ENCODE measurements at regions not wholly inside any gene's neighbourhood (a gene's known extent, or its start where the extent isn't known, plus 50 kb on each side); places are given as distances from the start of the nearest gene placed in this dataset.

GRCh38 chr4:13054420-13054970 lies 429.6 kb downstream of the RAB28 start (continued):
- TF ChIP-seq SIRT6 (IDR thresholded peaks at IDR 0.05; ENCODE audit: low read length) (no peak), CTBP2 (IDR thresholded peaks at IDR 0.05; ENCODE audit: borderline replicate concordance, insufficient read depth, insufficient read length, low read length) (no peak), YY1 (IDR thresholded peaks at IDR 0.05; ENCODE audit: low read depth, low read length) (no peak), POU5F1 (IDR thresholded peaks at IDR 0.05; ENCODE audit: low read depth, low read length) (no peak), RAD21 (IDR thresholded peaks at IDR 0.05 in 1 of 2, conservative IDR thresholded peaks at IDR 0.05 in 1 of 2; ENCODE audit: low read depth in 2 of 2, low read length in 2 of 2) (no peak), HDAC6 (IDR thresholded peaks at IDR 0.05; ENCODE audit: low read depth, low read length) (no peak)
